ENCODE measurements at regions not wholly inside any gene's neighbourhood (a gene's known extent, or its start where the extent isn't known, plus 50 kb on each side); places are given as distances from the start of the nearest gene placed in this dataset.

DNA sequence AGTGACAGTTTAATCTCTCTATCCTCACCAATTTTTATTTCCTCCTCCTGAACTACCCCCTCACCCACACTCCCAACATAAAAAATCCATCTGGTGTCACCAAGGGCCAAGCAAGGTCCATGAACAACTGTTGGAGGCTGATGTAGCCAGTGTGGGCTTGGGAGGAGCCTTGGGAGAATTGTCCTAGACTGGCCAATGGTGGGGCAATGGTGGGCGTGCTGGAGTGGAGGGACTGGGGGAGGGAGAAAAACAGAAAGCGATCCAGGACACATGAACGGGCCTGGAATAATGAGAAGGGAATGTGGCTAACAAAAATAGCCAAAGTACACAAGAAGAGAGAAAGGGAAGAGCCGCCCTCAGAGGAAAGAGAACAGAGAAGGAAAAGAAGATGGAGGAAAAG lies 272.6 kb downstream of the ENC1 start:
- H3K4me2 ChIP-seq: no peak overlapping the region
- TF ChIP-seq Cebpa-rat (IDR thresholded peaks at IDR 0.05): no peak
- H3K36me3 ChIP-seq: no peaks in the 10 kb centered on the region

GRCh38 chr5:74367241-74367733 lies 273.2 kb downstream of the ENC1 start:
- Histone ChIP-seq H3K4me1 (peaks cover 12 to 23% (median 17%) of the 10 kb centered on the region in 10 experiments), H3K4me3 (no peak overlapping the region), H3K27ac (no peak overlapping the region), H3K4me2 (no peak overlapping the region), H3K9me3 (replicated peaks in 1 of 11) (peaks cover 0 to 11% (median 0%) of the 10 kb centered on the region in 11 experiments; a peak in 8 of 22 replicates), H3K27me3 (no peaks in the 10 kb centered on the region), H3K36me3 (no peaks in the 10 kb centered on the region), H4K20me1 (peaks cover 0 to 4% (median 0%) of the 10 kb centered on the region in 11 experiments; a peak in 1 of 22 replicates), H3K9ac (no peak overlapping the region)
- no peak for TF ChIP-seq Cebpa-rat (IDR thresholded peaks at IDR 0.05)

More for the DNA sequence above, 272.6 kb downstream of the ENC1 start:
- no peak overlapping the region for H3K4me3 ChIP-seq
- H3K9me3 ChIP-seq (replicated peaks in 1 of 11): peaks cover 0 to 11% (median 0%) of the 10 kb centered on the region in 11 experiments; a peak in 8 of 22 replicates
- no peak overlapping the region for H3K27ac ChIP-seq
- peaks cover 9 to 17% (median 11%) of the 10 kb centered on the region in 10 experiments for H3K4me1 ChIP-seq
- H4K20me1 ChIP-seq: peaks cover 0 to 2% (median 0%) of the 10 kb centered on the region in 11 experiments; a peak in 1 of 22 replicates
- H3K27me3 ChIP-seq: no peaks in the 10 kb centered on the region
- no peak overlapping the region for H3K9ac ChIP-seq

DNA sequence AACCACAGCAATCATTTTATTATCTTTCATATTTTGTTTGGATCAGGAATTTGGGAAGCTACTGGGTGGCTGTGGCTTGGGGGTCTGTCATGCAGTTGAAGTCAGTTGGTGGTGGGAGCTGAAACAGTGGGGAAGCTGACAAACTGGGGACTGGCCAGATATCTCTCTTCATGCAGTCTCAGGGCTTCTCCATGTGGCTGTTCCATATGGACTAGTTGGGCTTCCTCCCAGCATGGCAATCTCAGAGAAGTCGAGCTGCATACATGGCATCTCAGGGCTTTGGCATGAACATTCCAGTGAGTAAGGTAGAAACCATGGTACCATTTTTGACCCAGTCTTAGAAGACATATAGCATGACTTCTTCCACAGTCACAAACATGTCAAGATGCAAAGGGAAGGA lies 274.8 kb downstream of the ENC1 start:
- Histone ChIP-seq H3K4me2 (no peak overlapping the region), H3K9ac (no peak overlapping the region), H3K36me3 (no peaks in the 10 kb centered on the region), H3K27ac (no peak overlapping the region), H3K4me1 (peaks cover 12 to 39% (median 27%) of the 10 kb centered on the region in 10 experiments), H3K9me3 (replicated peaks in 1 of 11) (peaks cover 0 to 11% (median 0%) of the 10 kb centered on the region in 11 experiments; a peak in 8 of 22 replicates), H3K27me3 (no peaks in the 10 kb centered on the region), H4K20me1 (peaks cover 0 to 4% (median 0%) of the 10 kb centered on the region in 11 experiments; a peak in 1 of 22 replicates), H3K4me3 (no peak overlapping the region)
- TF ChIP-seq Cebpa-rat (IDR thresholded peaks at IDR 0.05): no peak

GRCh38 chr5:74364507-74364906 lies 276.0 kb downstream of the ENC1 start:
- peaks cover 12 to 48% (median 35%) of the 10 kb centered on the region in 10 experiments for H3K4me1 ChIP-seq
- no peak overlapping the region for H3K4me3 ChIP-seq
- no peaks in the 10 kb centered on the region for H3K36me3 ChIP-seq
- H3K4me2 ChIP-seq: peak overlapping the region in 2 of 11 experiments; percentile 90; a peak in 2 of 22 replicates
- H4K20me1 ChIP-seq: peaks cover 0 to 4% (median 0%) of the 10 kb centered on the region in 11 experiments; a peak in 1 of 22 replicates
- H3K9me3 ChIP-seq (replicated peaks in 1 of 11): peaks cover 0 to 11% (median 0%) of the 10 kb centered on the region in 11 experiments; a peak in 8 of 22 replicates
- no peak overlapping the region for H3K27ac ChIP-seq
- TF ChIP-seq Cebpa-rat (IDR thresholded peaks at IDR 0.05): no peak
- no peaks in the 10 kb centered on the region for H3K27me3 ChIP-seq
- H3K9ac ChIP-seq: no peak overlapping the region

DNA sequence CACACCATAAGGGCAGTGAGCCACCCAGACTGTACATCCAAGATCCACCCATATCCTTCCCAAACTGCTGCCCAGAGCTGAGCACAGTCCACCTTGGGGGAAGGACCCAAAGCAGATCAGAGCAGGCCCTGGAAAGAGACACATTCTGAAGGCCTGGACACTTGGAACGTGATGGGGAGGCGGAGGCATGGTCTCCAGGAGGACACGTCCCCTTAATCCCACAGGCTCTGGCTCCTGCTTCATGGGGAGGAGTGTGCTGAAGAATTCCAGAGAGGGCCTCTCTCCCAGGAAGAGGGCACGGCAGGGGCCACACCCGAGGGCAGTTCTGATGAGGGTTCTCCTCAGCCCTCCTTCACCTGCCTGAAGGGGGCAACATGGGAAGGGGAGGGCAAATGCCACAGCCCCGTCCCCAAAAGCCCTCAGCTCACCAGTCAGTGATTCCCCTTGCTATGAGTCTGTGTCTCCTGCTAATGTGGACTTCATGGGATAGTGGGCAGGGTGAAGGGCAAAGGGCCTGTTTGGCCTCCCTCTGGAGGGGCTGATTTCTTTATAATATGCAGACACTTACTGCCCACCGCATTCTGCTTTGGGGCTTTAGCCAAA lies 276.8 kb downstream of the ENC1 start:
- H3K4me3 ChIP-seq: no peak overlapping the region
- H3K27me3 ChIP-seq: no peaks in the 10 kb centered on the region
- peak overlapping the region in 7 of 11 experiments; percentile 4 to 69 (median 27); a peak in 7 of 22 replicates for H3K27ac ChIP-seq
- peak overlapping the region in 10 of 11 experiments; percentile 25 to 95 (median 81); a peak in 21 of 22 replicates for H3K4me2 ChIP-seq
- H3K9ac ChIP-seq: no peak overlapping the region
- peaks cover 12 to 48% (median 35%) of the 10 kb centered on the region in 10 experiments for H3K4me1 ChIP-seq
- H3K9me3 ChIP-seq (replicated peaks in 1 of 11): peaks cover 0 to 11% (median 0%) of the 10 kb centered on the region in 11 experiments; a peak in 8 of 22 replicates
- H3K36me3 ChIP-seq: no peaks in the 10 kb centered on the region
- TF ChIP-seq Cebpa-rat (IDR thresholded peaks at IDR 0.05): no peak
- H4K20me1 ChIP-seq: peaks cover 0 to 4% (median 0%) of the 10 kb centered on the region in 11 experiments; a peak in 1 of 22 replicates

DNA sequence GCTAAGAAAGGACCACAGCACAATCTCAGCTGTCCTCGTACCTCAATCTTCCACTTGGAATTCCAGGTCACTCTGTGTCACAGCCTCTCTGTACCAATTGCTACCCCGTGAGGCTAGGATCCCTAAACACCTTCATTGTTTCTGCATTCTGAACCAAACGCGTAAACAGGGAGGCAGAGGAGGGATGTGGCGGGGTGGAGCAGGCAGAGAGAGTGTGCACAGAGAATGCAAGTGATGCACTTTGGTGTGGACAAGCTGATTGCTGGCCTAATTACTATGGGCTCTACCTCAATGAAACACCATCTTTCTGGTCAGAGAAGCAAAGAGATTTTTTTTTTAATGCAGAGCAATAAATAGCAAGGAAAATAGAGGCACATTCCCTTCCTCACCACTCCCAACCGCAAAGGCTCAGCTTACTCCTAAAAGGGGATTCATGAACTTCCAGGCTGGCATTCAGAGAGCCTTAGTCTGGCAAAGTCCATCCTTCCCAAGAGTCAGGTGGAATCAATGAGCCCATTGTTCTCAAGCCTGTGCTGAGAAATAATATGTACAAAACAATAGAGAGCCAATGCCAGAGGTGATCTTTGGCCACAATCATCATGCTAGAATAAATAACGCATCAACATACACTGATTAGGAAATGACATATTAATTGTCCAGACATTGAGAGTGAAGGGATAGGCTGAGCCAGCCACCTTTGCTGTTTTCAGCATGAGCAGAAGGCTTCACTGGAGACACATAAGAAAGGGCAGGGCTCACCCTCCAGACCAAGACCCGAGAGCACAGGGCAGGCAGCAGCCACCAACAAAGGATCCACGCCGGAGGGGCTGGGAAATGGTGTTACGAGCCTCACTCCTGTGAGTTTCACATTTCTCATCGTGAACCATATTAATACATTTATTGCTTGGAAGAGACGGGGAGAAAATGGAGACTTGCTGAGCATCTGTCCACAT lies 278.8 kb downstream of the ENC1 start:
- H3K27ac ChIP-seq: peak overlapping the region in 4 of 11 experiments; percentile 34 to 69 (median 38); a peak in 4 of 22 replicates
- H4K20me1 ChIP-seq: peaks cover 0 to 4% (median 0%) of the 10 kb centered on the region in 11 experiments; a peak in 1 of 22 replicates
- no peaks in the 10 kb centered on the region for H3K27me3 ChIP-seq
- H3K9me3 ChIP-seq (replicated peaks in 1 of 11): peaks cover 0 to 11% (median 0%) of the 10 kb centered on the region in 11 experiments; a peak in 8 of 22 replicates
- TF ChIP-seq Cebpa-rat (IDR thresholded peaks at IDR 0.05): no peak
- H3K4me1 ChIP-seq: peaks cover 12 to 48% (median 35%) of the 10 kb centered on the region in 10 experiments
- H3K9ac ChIP-seq: no peak overlapping the region
- no peak overlapping the region for H3K4me3 ChIP-seq
- H3K36me3 ChIP-seq: no peaks in the 10 kb centered on the region
- peak overlapping the region in 7 of 11 experiments; percentile 6 to 95 (median 84); a peak in 12 of 22 replicates for H3K4me2 ChIP-seq

DNA sequence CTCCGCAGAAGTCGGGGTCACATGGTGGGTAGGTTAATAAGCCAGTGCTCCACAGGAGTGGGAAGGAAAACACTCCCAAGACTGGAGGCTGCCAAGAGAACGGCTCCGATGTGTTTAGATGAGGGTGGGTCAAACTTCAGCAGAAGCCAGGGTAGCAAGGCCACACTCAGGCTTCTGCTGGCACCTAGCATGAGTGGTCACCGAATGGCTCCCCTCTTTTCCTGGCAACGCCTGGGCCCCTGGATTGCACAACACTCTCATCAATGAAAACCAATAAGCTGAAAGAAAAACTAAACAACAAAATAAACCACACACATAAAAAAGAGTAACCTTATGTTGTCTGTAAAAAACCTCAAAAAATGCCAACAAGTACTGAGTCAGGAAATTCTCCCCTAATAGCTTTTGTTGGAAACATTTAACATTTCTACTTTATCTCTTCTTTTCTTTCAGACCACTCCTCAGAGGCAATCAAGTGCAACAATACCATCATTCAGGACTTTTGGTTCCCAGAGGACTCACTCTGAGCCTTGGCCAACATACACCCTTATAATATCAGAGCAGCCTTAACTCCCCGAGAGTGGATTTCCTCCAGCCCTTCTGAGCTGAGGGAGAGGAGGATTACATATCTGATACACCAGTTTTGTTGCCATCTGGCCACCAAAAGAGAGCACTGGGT lies 279.9 kb downstream of the ENC1 start:
- TF ChIP-seq Cebpa-rat (IDR thresholded peaks at IDR 0.05): peak in 1 of 11 experiments; percentile 38; a peak in 1 of 22 replicates
- no peak overlapping the region for H3K4me3 ChIP-seq
- no peaks in the 10 kb centered on the region for H3K27me3 ChIP-seq
- no peak overlapping the region for H3K9ac ChIP-seq
- peaks cover 0 to 4% (median 0%) of the 10 kb centered on the region in 11 experiments; a peak in 5 of 22 replicates for H3K9me3 ChIP-seq (replicated peaks in 1 of 11)
- peak overlapping the region in 10 of 11 experiments; percentile 2 to 90 (median 48); a peak in 14 of 22 replicates for H3K4me2 ChIP-seq
- peaks cover 12 to 48% (median 35%) of the 10 kb centered on the region in 10 experiments for H3K4me1 ChIP-seq
- H3K27ac ChIP-seq: peak overlapping the region in 1 of 11 experiments; percentile 27; a peak in 1 of 22 replicates
- H3K36me3 ChIP-seq: no peaks in the 10 kb centered on the region
- H4K20me1 ChIP-seq: peaks cover 0 to 4% (median 0%) of the 10 kb centered on the region in 11 experiments; a peak in 1 of 22 replicates

GRCh38 chr5:74357827-74358226 lies 282.7 kb downstream of the ENC1 start:
- Histone ChIP-seq H3K9me3 (replicated peaks in 1 of 11) (no peaks in the 10 kb centered on the region), H3K4me2 (no peak overlapping the region), H3K27ac (no peak overlapping the region)

More at GRCh38 chr5:74357827-74358226, 282.7 kb downstream of the ENC1 start:
- H3K27me3 ChIP-seq: no peaks in the 10 kb centered on the region
- TF ChIP-seq Cebpa-rat (IDR thresholded peaks at IDR 0.05): no peak
- H3K4me3 ChIP-seq: no peak overlapping the region
- no peaks in the 10 kb centered on the region for H3K36me3 ChIP-seq
- peaks cover 0 to under 1% (median 0%) of the 10 kb centered on the region in 11 experiments; a peak in 1 of 22 replicates for H4K20me1 ChIP-seq
- H3K4me1 ChIP-seq: peaks cover 2 to 39% (median 30%) of the 10 kb centered on the region in 10 experiments
- no peak overlapping the region for H3K9ac ChIP-seq
